Choroid plexus epithelial cell (primary cell): ENCODE measurements at regions not wholly inside any gene's neighbourhood (a gene's known extent, or its start where the extent isn't known, plus 50 kb on each side); places are given as distances from the start of the nearest gene placed in this dataset.

Experiments used
- DNase-seq: peaks from one replicate; pipeline ENCODE4 v3.0.0-alpha.2; 2010; ENCODE audit warnings: low read depth
- H3K4me3 ChIP-seq: 2 replicates; pipeline ENCODE4 v1.5.1; 2011; ENCODE audit warnings: low read depth, mild to moderate bottlenecking, control low read depth, low read length, moderate library complexity
- TF ChIP-seq, protein P1 (sequence below): conservative IDR thresholded peaks from 2 replicates; pipeline ENCODE4 v1.5.1; 2011; ENCODE audit warnings: low read depth, mild to moderate bottlenecking, control low read depth, inconsistent platforms, low read length, moderate library complexity

DNA sequence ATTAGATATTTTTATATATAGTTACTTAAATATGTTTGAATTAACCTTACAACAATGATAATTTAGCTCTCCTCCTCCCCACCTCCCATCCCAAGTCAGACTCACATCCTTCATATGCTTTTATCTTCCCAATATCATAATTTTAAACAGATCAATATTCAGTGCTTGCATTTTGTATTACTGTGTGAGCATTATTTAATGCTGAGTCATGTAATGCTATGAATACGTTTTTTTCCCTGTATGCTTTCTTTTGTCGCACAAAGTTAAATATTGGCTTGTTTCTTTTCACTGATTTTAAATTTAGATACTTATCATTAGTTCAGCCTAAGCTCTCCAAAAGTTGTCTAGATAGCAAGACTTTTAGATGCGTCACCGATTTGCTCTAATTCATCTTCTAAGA lies 471.6 kb upstream of the SGO1 start:
- TF ChIP-seq, protein P1, sequence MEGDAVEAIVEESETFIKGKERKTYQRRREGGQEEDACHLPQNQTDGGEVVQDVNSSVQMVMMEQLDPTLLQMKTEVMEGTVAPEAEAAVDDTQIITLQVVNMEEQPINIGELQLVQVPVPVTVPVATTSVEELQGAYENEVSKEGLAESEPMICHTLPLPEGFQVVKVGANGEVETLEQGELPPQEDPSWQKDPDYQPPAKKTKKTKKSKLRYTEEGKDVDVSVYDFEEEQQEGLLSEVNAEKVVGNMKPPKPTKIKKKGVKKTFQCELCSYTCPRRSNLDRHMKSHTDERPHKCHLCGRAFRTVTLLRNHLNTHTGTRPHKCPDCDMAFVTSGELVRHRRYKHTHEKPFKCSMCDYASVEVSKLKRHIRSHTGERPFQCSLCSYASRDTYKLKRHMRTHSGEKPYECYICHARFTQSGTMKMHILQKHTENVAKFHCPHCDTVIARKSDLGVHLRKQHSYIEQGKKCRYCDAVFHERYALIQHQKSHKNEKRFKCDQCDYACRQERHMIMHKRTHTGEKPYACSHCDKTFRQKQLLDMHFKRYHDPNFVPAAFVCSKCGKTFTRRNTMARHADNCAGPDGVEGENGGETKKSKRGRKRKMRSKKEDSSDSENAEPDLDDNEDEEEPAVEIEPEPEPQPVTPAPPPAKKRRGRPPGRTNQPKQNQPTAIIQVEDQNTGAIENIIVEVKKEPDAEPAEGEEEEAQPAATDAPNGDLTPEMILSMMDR: no peak
- DNase-seq: no peak
- H3K4me3 ChIP-seq: no peak overlapping the region

DNA sequence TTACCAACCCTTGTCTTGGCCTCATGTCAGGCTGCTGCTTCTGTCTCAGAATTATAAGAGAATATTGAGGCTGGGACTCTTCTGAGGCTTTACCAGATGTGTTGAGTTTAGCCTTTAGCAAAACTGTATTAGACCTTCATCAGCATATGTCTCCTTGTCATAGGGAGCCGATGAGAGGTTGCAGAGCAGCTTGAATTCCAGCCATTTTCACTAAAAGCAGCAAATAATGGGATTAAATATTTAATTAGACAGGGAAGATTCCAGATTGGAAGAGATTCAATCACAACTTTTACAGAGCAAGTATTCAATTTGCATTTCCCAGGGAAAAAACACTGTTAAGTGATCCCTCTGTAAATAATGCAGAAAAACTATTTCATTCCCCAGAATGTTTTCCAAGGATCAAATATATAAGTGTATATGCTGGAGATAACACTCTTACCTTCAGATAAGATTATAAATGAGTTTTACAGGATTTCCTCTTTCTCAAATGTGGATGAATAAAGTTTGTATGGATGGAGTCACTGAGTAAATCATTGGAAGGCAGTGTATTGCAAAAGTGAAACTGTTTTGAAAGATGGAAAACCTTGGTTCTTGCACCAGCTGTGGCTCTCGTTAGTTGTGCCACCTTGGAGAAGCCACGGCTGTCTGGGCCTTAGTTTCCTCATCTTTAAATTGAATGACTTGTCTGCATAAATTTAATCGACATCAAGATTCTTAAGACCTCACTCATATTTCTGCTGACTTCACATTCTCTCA lies 466.4 kb upstream of the SGO1 start:
- no peak overlapping the region for H3K4me3 ChIP-seq
- TF ChIP-seq, protein P1: no peak
- no peak for DNase-seq

DNA sequence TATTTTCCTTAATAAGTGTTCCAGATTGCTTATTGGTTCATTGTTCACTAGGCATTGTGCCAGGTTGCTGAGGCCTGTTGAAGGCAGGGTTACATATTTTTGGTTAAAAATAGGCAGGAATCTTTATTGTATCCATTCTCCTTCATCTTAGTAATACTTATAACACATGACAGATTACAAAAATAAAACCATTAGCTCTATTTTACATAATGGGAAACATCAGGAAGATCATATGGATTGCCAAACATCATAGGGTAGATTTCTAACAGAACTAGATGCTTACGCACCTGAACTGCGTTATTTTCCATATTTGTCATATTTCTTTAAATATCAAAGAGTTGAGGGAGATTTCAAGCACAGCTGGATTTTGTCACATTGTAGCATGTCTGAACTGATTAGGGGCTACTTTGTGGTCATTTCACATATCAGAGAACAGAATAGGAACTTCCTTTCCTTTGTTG lies 462.9 kb upstream of the SGO1 start:
- DNase-seq: peak; percentile 50
- no peak overlapping the region for H3K4me3 ChIP-seq
- TF ChIP-seq, protein P1: no peak

GRCh38 chr3:20648294-20648693 lies 462.3 kb upstream of the SGO1 start:
- peak; percentile 78 for DNase-seq
- TF ChIP-seq, protein P1: no peak
- no peak overlapping the region for H3K4me3 ChIP-seq

DNA sequence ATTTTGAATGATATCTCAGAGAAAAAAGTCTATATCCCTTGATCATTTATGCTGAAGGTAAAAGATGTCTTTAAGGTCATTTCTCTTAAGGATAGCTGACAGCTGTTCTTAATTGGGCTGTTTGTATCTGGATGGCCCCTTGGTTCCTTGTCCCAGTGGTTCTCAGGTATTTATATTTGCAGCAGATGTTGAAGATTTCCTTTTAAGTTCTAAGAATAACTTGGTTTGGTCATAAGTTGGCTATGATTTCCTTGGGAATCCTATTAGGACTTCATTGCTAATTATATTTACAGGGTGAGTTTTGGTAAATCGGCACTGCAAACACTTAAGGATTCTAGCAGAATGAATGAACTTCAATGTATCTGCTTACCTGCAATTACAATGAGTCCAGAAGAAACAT lies 460.4 kb upstream of the SGO1 start:
- DNase-seq: no peak
- TF ChIP-seq, protein P1: no peak
- no peak overlapping the region for H3K4me3 ChIP-seq

DNA sequence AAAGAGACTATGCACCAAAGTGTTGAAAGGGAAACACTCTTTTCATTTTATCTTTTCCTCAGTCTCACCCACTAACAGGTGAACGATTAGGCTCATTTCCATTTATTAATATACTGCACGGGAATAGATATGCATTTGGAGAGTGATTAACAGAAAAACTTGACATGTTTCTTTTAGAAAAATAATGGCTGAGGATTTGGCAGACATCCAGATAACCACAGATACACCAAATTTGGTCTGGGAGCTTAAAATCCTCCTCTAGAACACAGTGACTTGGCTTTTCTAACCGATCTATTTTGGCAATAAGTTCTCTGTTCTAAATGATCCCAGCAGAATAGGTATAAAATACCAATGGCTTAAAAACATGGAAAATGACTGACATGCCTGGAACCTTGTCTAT lies 459.3 kb upstream of the SGO1 start:
- no peak overlapping the region for H3K4me3 ChIP-seq
- TF ChIP-seq, protein P1: no peak
- no peak for DNase-seq

GRCh38 chr3:20637729-20638128 lies 451.7 kb upstream of the SGO1 start:
- no peak overlapping the region for H3K4me3 ChIP-seq
- TF ChIP-seq, protein P1: no peak
- no peak for DNase-seq
